ENCODE measurements at regions not wholly inside any gene's neighbourhood (a gene's known extent, or its start where the extent isn't known, plus 50 kb on each side); places are given as distances from the start of the nearest gene placed in this dataset.

- DNase-seq = no peak
Measured at GRCh38 chr9:120291050-120291449, 288.9 kb downstream of the CDK5RAP2 start.

GRCh38 chr9:120289990-120290975, 289.7 kb downstream of the CDK5RAP2 start:
- no peak for DNase-seq

- DNase-seq = no peak
Measured at GRCh38 chr9:120289098-120289497, 290.9 kb downstream of the CDK5RAP2 start.

- no peak for DNase-seq
Measured at GRCh38 chr9:120286530-120286929, 293.4 kb downstream of the CDK5RAP2 start.

GRCh38 chr9:120284821-120285220, 295.1 kb downstream of the CDK5RAP2 start:
- DNase-seq = no peak

- no peak for DNase-seq
Measured at GRCh38 chr9:120281665-120282064, 298.3 kb downstream of the CDK5RAP2 start.

GRCh38 chr9:120267929-120268328, 312.0 kb downstream of the CDK5RAP2 start:
- DNase-seq = no peak

GRCh38 chr9:120265791-120266190, 314.2 kb downstream of the CDK5RAP2 start:
- DNase-seq = no peak

GRCh38 chr9:120264528-120264927, 315.4 kb downstream of the CDK5RAP2 start:
- DNase-seq = no peak

GRCh38 chr9:120263836-120264235, 316.1 kb downstream of the CDK5RAP2 start:
- no peak for DNase-seq

GRCh38 chr9:120261419-120261818, 318.5 kb downstream of the CDK5RAP2 start:
- DNase-seq = no peak

GRCh38 chr9:120259100-120259499, 320.9 kb downstream of the CDK5RAP2 start:
- DNase-seq = no peak

GRCh38 chr9:120258096-120258495, 321.9 kb downstream of the CDK5RAP2 start:
- DNase-seq = no peak

GRCh38 chr9:120257483-120257882, 322.5 kb downstream of the CDK5RAP2 start:
- no peak for DNase-seq

GRCh38 chr9:120256146-120256545, 323.8 kb downstream of the CDK5RAP2 start:
- DNase-seq = no peak

GRCh38 chr9:120252248-120252647, 327.7 kb downstream of the CDK5RAP2 start:
- no peak for DNase-seq

GRCh38 chr9:120242116-120242811, 337.7 kb downstream of the CDK5RAP2 start:
- no peak for DNase-seq

- no peak for DNase-seq
Measured at GRCh38 chr9:120236596-120236995, 343.4 kb downstream of the CDK5RAP2 start.

- DNase-seq = no peak
Measured at GRCh38 chr9:120235081-120235480, 344.9 kb downstream of the CDK5RAP2 start.

GRCh38 chr9:120230227-120230626, 349.7 kb downstream of the CDK5RAP2 start:
- DNase-seq = no peak

- DNase-seq = no peak
Measured at GRCh38 chr9:120221844-120222243, 358.1 kb downstream of the CDK5RAP2 start.

- no peak for DNase-seq
Measured at GRCh38 chr9:120214332-120214731, 365.6 kb downstream of the CDK5RAP2 start.

GRCh38 chr9:120212853-120213200, 367.1 kb downstream of the CDK5RAP2 start:
- no peak for DNase-seq
